ENCODE measurements at regions not wholly inside any gene's neighbourhood (a gene's known extent, or its start where the extent isn't known, plus 50 kb on each side); places are given as distances from the start of the nearest gene placed in this dataset.
"Not testable (repeated sequence)": the region's sequence is repeated elsewhere in the genome, so short reads cannot be mapped to it uniquely, and the experiment has no call there.

DNA sequence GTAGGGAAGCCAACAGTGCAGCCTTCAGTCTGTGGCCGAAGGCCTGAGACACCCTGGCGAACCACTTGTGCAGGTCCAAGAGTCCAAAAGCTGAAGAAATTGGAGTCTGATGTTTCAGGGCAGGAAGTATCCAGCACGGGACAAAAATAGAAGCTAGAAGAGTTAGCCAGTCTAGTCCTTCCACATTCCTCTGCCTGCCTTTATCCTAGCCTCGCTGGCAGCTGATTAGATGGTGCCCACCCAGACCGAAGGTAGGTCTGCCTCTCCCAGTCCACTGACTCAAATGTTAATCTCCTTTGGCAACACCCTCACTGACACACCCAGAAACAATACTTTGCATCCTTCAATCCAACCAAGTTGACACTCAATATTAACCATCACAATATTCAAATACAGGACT, 381.6 kb downstream of the TLE1 start:
- H3K36me3 Mint-ChIP-seq; H3K27ac Mint-ChIP-seq; ATAC-seq (ENCODE audit: low read depth); H3K9me3 Mint-ChIP-seq; H3K4me1 Mint-ChIP-seq; DNase-seq (ENCODE audit: low spot score in 2 of 2); H3K27me3 Mint-ChIP-seq; H3K4me3 Mint-ChIP-seq: not testable (repeated sequence)

DNA sequence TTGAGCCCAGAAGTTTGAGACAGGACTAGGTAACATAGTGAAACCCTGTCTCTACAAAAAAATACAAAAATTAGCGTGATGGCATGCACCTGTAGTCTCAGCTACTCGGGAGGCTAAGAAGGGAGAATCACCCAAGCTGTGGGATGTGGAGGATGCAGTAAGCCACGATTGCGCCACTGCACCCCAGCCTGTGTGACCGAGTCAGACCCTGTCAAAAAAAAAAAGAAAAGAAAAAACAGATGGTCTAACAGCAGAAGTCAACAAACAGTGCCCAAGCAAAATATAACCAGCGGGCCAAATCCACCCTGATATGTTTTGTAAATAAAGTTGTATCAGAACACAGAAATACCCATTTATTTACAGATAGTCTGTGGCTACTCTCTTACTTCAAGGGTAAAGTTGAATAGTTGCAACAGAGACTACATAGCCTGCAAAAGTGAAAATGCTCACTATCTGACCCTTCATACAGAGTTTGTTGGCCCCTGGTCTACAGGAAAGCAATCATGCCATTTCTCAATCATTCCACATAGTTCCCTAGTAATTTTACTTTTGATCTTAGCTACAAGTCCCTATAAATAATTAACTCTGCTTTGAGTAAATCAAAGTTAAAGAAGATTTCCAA, 383.7 kb downstream of the TLE1 start:
- H3K27ac Mint-ChIP-seq: no peak overlapping the region
- peaks cover 3% of the 10 kb centered on the region for H3K4me1 Mint-ChIP-seq
- H3K4me3 Mint-ChIP-seq: no peak overlapping the region
- DNase-seq (ENCODE audit: low spot score in 2 of 2) (no peak), ATAC-seq (ENCODE audit: low read depth) (no peak)
- H3K9me3 Mint-ChIP-seq: peaks cover 3% of the 10 kb centered on the region
- no peaks in the 10 kb centered on the region for H3K36me3 Mint-ChIP-seq
- H3K27me3 Mint-ChIP-seq: no peaks in the 10 kb centered on the region

DNA sequence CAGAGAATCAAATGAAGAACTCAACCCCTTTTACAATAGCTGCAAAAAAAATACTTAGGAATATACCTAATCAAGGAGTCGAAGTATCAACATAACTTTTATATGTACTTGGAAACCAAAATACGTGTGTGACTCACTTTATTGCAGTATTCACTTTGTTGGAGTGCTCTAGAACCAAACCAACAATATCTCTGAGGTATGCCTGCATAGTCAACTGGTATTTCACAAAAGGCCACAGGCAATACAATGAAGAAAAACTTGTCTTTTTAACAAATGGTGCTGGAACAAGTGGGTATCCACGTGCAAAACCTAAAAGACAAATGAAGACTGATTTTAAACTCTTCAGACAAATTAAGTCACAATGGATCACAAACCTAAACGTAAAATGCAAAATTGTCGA, 385.7 kb downstream of the TLE1 start:
- H3K4me1 Mint-ChIP-seq: no peaks in the 10 kb centered on the region
- no peaks in the 10 kb centered on the region for H3K27me3 Mint-ChIP-seq
- DNase-seq (ENCODE audit: low spot score in 2 of 2) (no peak), ATAC-seq (ENCODE audit: low read depth) (no peak)
- H3K27ac Mint-ChIP-seq: no peak overlapping the region
- H3K36me3 Mint-ChIP-seq: no peaks in the 10 kb centered on the region
- no peak overlapping the region for H3K4me3 Mint-ChIP-seq
- peaks cover 3% of the 10 kb centered on the region for H3K9me3 Mint-ChIP-seq

DNA sequence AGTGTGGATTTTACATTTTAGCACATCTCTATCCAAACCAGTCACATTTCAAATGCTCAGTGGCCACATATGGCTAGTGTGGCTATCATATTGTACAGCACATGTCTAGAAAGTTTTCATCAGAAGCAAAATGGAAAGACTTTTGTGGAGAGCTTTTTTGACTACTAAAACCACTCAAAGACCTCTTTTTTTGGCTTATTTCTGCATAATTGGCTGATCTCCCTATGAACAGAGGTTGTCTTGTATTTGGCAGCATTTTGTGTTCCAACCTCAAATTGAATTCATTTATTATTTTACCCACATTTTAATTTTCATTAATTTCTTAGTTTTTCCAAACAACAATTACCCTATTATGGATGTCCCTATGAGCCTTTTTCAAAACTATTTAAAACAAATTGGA, 395.7 kb downstream of the TLE1 start:
- Mint-ChIP-seq H3K4me1 (no peaks in the 10 kb centered on the region), H3K27me3 (peaks cover 7% of the 10 kb centered on the region), H3K9me3 (no peaks in the 10 kb centered on the region), H3K27ac (no peak overlapping the region), H3K4me3 (no peak overlapping the region), H3K36me3 (peaks cover 2% of the 10 kb centered on the region)
- DNase-seq (ENCODE audit: low spot score in 2 of 2) (no peak), ATAC-seq (ENCODE audit: low read depth) (no peak)

DNA sequence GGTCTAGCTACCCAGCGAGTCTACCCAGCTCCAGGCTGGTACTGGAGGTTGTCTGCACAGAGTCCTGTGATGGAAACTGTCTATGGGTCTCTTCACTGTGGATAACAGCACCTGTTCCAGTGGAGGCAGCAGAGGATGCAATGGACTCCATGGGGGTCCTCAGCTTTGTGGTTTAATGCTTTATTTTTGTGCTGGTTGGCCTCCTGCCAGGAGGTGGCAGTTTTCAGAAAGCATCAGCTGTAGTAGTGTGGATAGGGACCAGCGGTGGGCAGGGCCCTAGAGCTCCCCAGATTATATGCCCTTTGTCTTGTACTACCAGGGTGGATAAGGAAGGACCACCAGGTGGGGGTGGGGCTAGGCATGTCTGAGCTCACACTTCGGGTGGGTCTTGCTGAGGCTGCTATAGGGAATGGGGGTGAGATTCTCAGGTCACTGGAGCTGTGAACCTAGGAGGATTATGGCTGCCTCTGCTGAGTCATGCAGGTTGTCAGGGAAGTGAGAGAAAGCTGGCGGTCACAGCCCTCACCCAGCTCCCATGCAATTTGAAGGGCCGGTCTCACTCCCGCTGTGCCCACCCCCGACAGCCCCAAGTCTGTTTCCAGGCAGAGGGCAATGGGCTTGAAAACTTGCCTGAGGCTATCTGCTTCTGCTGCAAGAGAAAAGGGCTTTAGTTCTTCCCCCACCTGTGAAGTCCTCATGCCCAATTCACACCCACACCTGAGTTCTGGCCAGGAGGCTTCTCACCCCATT, 397.1 kb downstream of the TLE1 start:
- no peaks in the 10 kb centered on the region for H3K4me1 Mint-ChIP-seq
- H3K9me3 Mint-ChIP-seq: no peaks in the 10 kb centered on the region
- no peak overlapping the region for H3K4me3 Mint-ChIP-seq
- no peak for DNase-seq (ENCODE audit: low spot score in 2 of 2)
- no peaks in the 10 kb centered on the region for H3K36me3 Mint-ChIP-seq
- ATAC-seq (ENCODE audit: low read depth): no peak
- no peak overlapping the region for H3K27ac Mint-ChIP-seq
- H3K27me3 Mint-ChIP-seq: peaks cover 7% of the 10 kb centered on the region

DNA sequence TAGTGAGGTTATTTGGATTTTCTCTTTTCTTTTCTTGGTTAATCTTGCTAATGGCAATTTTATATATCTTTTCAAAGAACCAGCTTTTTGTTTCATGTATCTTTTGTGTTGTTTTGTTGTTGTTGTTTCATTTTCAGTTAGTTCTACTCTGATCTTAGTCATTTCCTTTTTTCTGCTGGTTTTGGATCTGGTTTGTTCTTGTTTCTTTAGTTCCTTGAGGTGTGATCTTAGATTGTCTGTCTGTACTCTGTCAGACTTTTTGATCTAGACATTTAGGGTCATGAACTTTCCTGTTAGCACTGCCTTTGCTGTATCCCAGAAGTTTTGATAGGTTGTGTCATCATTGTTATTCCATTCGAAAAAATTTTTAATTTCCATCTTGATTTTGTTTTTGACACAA, 399.7 kb downstream of the TLE1 start:
- Mint-ChIP-seq H3K9me3 (no peaks in the 10 kb centered on the region), H3K4me3 (no peak overlapping the region), H3K27ac (no peak overlapping the region), H3K27me3 (peaks cover 7% of the 10 kb centered on the region), H3K4me1 (no peaks in the 10 kb centered on the region), H3K36me3 (no peaks in the 10 kb centered on the region)
- DNase-seq (ENCODE audit: low spot score in 2 of 2) (no peak), ATAC-seq (ENCODE audit: low read depth) (no peak)

DNA sequence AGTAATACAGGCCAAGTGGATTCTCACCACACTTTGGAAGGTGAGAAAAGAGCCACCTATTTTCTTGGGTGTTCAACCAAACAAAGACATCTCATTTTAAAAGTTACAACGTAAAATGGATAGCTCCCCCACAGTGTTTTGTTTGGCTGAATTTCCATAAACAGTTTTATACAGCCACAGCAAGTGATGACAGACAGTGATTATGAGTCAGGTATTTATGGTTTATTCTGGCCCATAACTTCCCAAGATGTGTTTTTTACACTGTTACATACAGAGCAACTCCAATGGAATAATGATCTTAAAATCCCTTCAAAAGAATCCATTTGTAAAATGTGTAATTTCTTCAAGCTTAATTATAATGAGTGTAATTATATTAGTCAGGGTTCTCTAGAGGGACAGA, 421.3 kb downstream of the TLE1 start:
- DNase-seq (ENCODE audit: low spot score in 2 of 2) (no peak), ATAC-seq (ENCODE audit: low read depth) (no peak)
- no peaks in the 10 kb centered on the region for H3K36me3 Mint-ChIP-seq
- no peak overlapping the region for H3K27ac Mint-ChIP-seq
- H3K4me1 Mint-ChIP-seq: no peaks in the 10 kb centered on the region
- peaks cover 3% of the 10 kb centered on the region for H3K9me3 Mint-ChIP-seq
- H3K27me3 Mint-ChIP-seq: no peaks in the 10 kb centered on the region
- H3K4me3 Mint-ChIP-seq: no peak overlapping the region

DNA sequence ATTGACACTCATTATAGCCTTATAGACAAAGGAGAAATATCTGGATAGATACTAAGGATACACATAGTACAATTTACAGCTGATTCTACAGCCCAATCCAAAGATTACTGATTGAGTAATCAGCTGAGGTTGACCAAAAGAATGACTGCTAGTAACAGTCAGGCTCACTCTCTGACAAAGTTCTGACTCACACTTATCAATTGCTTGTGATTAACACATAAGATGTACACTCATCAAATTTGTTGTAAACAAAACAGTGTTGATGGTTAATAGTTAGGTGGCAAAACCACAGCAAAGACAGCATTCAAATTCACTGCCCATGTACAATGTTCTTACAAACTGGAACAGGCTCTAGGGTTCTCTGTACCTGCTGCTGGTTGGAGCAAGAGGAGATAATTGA, 422.7 kb downstream of the TLE1 start:
- ATAC-seq (ENCODE audit: low read depth): no peak
- Mint-ChIP-seq H3K27me3 (no peaks in the 10 kb centered on the region), H3K9me3 (peaks cover 3% of the 10 kb centered on the region), H3K4me3 (no peak overlapping the region), H3K36me3 (no peaks in the 10 kb centered on the region), H3K4me1 (no peaks in the 10 kb centered on the region), H3K27ac (no peak overlapping the region)
- no peak for DNase-seq (ENCODE audit: low spot score in 2 of 2)

DNA sequence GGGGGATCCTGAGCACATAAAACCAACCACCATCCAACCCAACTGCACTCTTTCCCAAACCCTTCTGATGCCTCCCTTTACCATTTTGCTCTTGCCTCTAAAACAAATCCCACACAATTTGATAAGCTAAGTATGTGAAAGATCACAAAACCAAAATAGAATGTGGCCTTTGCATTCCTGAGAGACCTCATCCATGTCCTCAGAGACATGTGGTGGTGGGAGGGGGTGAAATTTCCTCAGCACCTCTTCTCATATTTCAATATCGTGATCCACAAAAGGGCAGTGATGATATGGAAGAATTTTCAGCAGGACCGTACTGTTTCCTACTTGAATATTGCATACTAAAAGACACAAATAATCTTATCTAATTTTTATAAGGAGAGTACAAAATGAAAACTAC, 423.3 kb downstream of the TLE1 start:
- no peak for ATAC-seq (ENCODE audit: low read depth)
- no peak for DNase-seq (ENCODE audit: low spot score in 2 of 2)
- peaks cover 2% of the 10 kb centered on the region for H3K36me3 Mint-ChIP-seq
- H3K27ac Mint-ChIP-seq: no peak overlapping the region
- H3K4me3 Mint-ChIP-seq: no peak overlapping the region
- no peaks in the 10 kb centered on the region for H3K4me1 Mint-ChIP-seq
- H3K9me3 Mint-ChIP-seq: peaks cover 8% of the 10 kb centered on the region
- no peaks in the 10 kb centered on the region for H3K27me3 Mint-ChIP-seq

DNA sequence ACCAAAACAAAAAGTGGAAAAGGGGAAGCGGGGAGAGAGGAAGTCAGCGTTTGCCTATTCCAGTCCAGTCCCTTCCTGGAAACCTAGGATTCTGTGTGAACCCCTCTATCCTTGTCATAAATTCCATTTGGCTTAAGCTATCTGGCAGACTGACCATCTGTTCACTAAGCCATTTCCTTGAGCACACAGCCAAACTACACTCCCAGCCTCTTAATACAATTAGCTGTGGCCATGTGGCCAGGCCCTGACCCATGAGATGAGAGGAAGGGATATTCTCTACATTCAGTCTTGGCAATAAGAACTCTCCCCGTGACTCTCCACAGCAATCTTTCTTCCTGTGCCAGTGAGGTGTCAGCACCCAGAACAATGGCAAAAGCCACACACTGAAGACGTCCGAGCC, 424.8 kb downstream of the TLE1 start:
- Mint-ChIP-seq H3K36me3 (peaks cover 2% of the 10 kb centered on the region), H3K4me3 (no peak overlapping the region), H3K27ac (no peak overlapping the region), H3K27me3 (no peaks in the 10 kb centered on the region), H3K4me1 (no peaks in the 10 kb centered on the region), H3K9me3 (peaks cover 11% of the 10 kb centered on the region)
- ATAC-seq (ENCODE audit: low read depth) (no peak), DNase-seq (ENCODE audit: low spot score in 2 of 2) (no peak)

DNA sequence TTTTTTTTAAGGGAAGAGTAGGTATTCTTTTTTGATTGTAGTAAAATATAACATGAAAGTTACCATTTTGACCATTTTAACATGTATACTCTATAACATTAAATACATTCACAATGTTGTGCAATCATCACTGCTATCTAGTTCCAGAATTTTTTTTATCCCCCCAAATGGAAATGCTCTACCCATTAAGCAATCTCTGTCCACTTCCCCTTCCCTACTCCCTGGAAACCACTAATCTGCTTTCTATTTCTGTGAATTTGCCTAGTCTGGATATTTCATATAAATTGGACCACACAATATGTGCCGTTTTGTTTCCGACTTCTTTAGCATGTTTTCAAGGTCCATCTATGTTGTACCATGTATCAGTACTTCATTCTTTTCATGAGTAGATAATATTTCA, 429.5 kb downstream of the TLE1 start:
- peaks cover 3% of the 10 kb centered on the region for H3K27me3 Mint-ChIP-seq
- H3K27ac Mint-ChIP-seq: no peak overlapping the region
- peaks cover 2% of the 10 kb centered on the region for H3K4me1 Mint-ChIP-seq
- H3K4me3 Mint-ChIP-seq: no peak overlapping the region
- ATAC-seq (ENCODE audit: low read depth): no peak
- no peak for DNase-seq (ENCODE audit: low spot score in 2 of 2)
- peaks cover 2% of the 10 kb centered on the region for H3K36me3 Mint-ChIP-seq
- H3K9me3 Mint-ChIP-seq: peaks cover 8% of the 10 kb centered on the region

DNA sequence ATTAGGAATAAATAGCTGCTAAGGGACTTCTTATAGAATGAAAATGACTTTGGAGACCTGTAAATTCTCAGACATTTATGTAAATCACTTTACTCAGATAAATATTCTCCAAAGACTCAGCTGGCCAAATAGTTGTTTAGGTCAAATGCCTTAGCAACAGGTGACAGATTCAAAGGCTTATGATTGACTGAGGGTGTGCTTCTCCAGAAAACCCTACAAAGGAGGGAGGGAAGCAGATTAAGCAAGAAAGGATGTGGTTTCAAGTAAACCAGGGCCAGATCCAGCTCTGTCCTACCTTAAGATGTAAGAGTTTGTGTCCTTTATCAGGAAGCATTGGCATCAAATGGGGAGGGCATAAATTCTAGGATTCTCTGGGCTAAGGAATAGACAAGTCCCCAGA, 433.0 kb downstream of the TLE1 start:
- Mint-ChIP-seq H3K4me3 (no peak overlapping the region), H3K27ac (no peak overlapping the region), H3K4me1 (peaks cover 2% of the 10 kb centered on the region), H3K9me3 (peaks cover 6% of the 10 kb centered on the region), H3K36me3 (peaks cover 2% of the 10 kb centered on the region), H3K27me3 (peaks cover 3% of the 10 kb centered on the region)
- DNase-seq (ENCODE audit: low spot score in 2 of 2) (no peak), ATAC-seq (ENCODE audit: low read depth) (no peak)

DNA sequence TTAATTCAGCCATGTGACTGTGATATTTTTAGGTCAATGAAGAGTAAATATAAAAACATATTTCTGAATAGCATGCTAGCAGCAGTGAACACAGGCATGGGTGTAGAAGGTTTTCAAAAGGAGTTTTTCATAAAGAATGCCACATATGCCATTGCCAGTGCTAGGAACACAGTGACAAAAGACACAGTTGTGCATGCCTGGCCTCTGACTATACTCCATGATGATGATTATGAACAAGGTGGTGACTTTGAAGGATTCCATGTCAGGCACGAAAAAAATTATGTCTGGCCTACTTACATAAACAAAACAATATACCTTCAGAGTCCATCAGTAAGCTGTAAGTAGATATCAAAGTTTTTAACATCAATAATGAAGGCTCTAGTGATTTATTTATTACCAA, 438.7 kb downstream of the TLE1 start:
- no peak for ATAC-seq (ENCODE audit: low read depth)
- Mint-ChIP-seq H3K27ac (no peak overlapping the region), H3K27me3 (no peaks in the 10 kb centered on the region)

DNA sequence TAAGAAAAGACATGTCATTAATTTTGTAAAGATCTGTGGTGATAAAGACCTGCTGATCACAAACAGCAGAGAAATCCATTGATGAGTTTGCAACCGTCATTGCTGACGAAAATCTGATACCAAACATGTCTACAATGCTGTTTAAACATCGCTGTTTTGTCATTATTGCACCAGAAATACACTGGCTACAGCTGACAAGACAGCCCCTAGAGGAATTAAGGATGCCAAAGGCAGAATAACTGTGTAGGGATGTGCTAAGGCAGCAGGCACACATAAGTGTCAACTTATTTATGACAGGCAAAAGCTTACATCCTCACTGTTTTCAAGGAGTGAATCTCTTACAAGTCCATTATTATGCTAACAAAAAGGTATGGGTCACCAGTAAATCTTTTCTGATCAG, 439.3 kb downstream of the TLE1 start:
- Mint-ChIP-seq H3K4me3 (no peak overlapping the region), H3K4me1 (no peaks in the 10 kb centered on the region), H3K27me3 (no peaks in the 10 kb centered on the region), H3K27ac (no peak overlapping the region), H3K9me3 (no peaks in the 10 kb centered on the region), H3K36me3 (no peaks in the 10 kb centered on the region)
- ATAC-seq (ENCODE audit: low read depth): no peak
- no peak for DNase-seq (ENCODE audit: low spot score in 2 of 2)

More for the DNA sequence above, 438.7 kb downstream of the TLE1 start:
- Mint-ChIP-seq H3K4me3 (no peak overlapping the region), H3K36me3 (no peaks in the 10 kb centered on the region), H3K9me3 (no peaks in the 10 kb centered on the region), H3K4me1 (no peaks in the 10 kb centered on the region)
- DNase-seq (ENCODE audit: low spot score in 2 of 2): no peak

All from memory B cell (primary cell).